ENCODE measurements at regions not wholly inside any gene's neighbourhood (a gene's known extent, or its start where the extent isn't known, plus 50 kb on each side); places are given as distances from the start of the nearest gene placed in this dataset.

DNA sequence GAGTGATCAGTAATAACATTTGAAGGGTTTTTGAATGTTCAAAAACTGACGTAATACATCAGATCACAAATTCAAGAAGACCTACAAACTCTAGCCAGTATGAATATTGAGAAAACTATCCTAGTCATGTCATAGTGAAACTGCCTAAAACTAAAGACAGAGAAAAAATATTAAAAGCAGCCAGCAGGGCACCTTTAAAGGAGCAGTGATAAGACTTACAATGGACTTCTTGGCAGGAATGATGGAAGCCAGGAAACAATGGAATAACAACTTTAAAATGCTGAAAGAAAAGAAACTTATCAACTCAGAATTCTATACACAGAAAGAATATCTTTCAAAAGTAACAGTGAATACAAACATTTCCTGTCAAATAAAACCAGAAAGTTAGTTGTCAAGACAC is 78.3 kb upstream of the CTBP2 start:
- TF ChIP-seq CTCF (IDR thresholded peaks at IDR 0.05) = no peak
- no peak for TF ChIP-seq POLR2A (IDR thresholded peaks at IDR 0.05)

All from adrenal gland (tissue), 5 donors.